ENCODE measurements at regions not wholly inside any gene's neighbourhood (a gene's known extent, or its start where the extent isn't known, plus 50 kb on each side); places are given as distances from the start of the nearest gene placed in this dataset.

- in situ Hi-C loops (cut with MboI; ENCODE audit: low sequenced_read_pairs) = no loop called here
- Histone ChIP-seq H3K4me1 (ENCODE audit: control insufficient read depth, insufficient read depth, low read length) (no peaks in the 10 kb centered on the region), H2BK20ac (ENCODE audit: low read depth, low read length) (no peak overlapping the region), H3K9ac (ENCODE audit: low read depth, low read length) (no peak overlapping the region), H3K36me3 (ENCODE audit: control insufficient read depth, insufficient read depth, low read length) (no peaks in the 10 kb centered on the region), H3K9me3 (ENCODE audit: control insufficient read depth, insufficient read depth, low read length) (no peaks in the 10 kb centered on the region), H2BK15ac (ENCODE audit: low read depth, low read length) (no peak overlapping the region), H2AFZ (replicated peaks; ENCODE audit: low read length, poor library complexity) (no peak overlapping the region), H3K4ac (ENCODE audit: low read depth, low read length) (no peak overlapping the region), H4K5ac (ENCODE audit: low read depth, low read length) (no peak overlapping the region), H3K23ac (ENCODE audit: low read depth, low read length) (no peak overlapping the region), H3K4me3 (ENCODE audit: insufficient read depth, low read depth, low read length) (no peak overlapping the region), H3K56ac (ENCODE audit: extremely low read depth, insufficient read depth, low read length) (no peak overlapping the region), H3K4me2 (ENCODE audit: low read depth, low read length) (no peak overlapping the region), H3K9me1 (ENCODE audit: insufficient read depth, low read length) (no peaks in the 10 kb centered on the region), H3K14ac (replicated peaks; ENCODE audit: low read depth, low read length) (no peak overlapping the region), H3K27me3 (ENCODE audit: control insufficient read depth, insufficient read depth, low read length) (no peaks in the 10 kb centered on the region), H3K79me1 (ENCODE audit: low read depth in 1 of 2, low read length in 2 of 2) (no peaks in the 10 kb centered on the region), H4K20me1 (ENCODE audit: insufficient read depth, low read length) (no peaks in the 10 kb centered on the region), H2BK120ac (ENCODE audit: low read depth, low read length) (no peak overlapping the region), H3K27ac (ENCODE audit: insufficient read depth, low read length) (no peak overlapping the region), H2AK9ac (replicated peaks; ENCODE audit: low read depth, low read length, poor library complexity) (no peak overlapping the region), H3K18ac (ENCODE audit: low read depth, low read length) (no peak overlapping the region), H2BK5ac (ENCODE audit: low read depth, low read length, poor library complexity, severe bottlenecking) (no peak overlapping the region), H4K91ac (ENCODE audit: insufficient read depth, low read depth, low read length) (no peak overlapping the region), H4K8ac (ENCODE audit: low read depth in 2 of 2, low read length in 2 of 2) (no peak overlapping the region), H2AK5ac (ENCODE audit: low read depth, low read length) (no peak overlapping the region)
- ATAC-seq (ENCODE audit: low read depth) (no peak), DNase-seq (no peak)
- TF ChIP-seq CEBPB (IDR thresholded peaks at IDR 0.05; ENCODE audit: low read depth, low read length) (no peak), USF2 (IDR thresholded peaks at IDR 0.05; ENCODE audit: low read depth, low read length) (no peak), BHLHE40 (IDR thresholded peaks at IDR 0.05; ENCODE audit: low read depth, low read length) (no peak), CTCF (conservative IDR thresholded peaks at IDR 0.05; ENCODE audit: low read depth, low read length) (no peak), MAZ (IDR thresholded peaks at IDR 0.05; ENCODE audit: borderline replicate concordance, low read depth, low read length) (no peak), FOS (IDR thresholded peaks at IDR 0.05; ENCODE audit: low read depth, low read length) (no peak)
- no TSS peak for BruUV-seq (replicated peaks)
- dilution Hi-C loops (cut with HindIII; ENCODE audit: low sequenced_read_pairs, unreplicated experiment) = no loop called here
- WGBS, 2 experiments (ENCODE audit: extremely low coverage in 2 of 2, insufficient read length in 1 of 2) = no CpG with 5 or more reads among the region's 5 CpGs
- POLR2A ChIA-PET (ENCODE audit: unreplicated experiment) = no interaction called here
- CTCF ChIA-PET = no interaction called here
- intact Hi-C loops (cut with micrococcal nuclease) = no loop called here
Measured at GRCh38 chr7:117973975-117974374, 100.7 kb upstream of the CTTNBP2 start.

All from IMR-90 (cell line).